WTC11 (cell line): ENCODE measurements at regions not wholly inside any gene's neighbourhood (a gene's known extent, or its start where the extent isn't known, plus 50 kb on each side); places are given as distances from the start of the nearest gene placed in this dataset.

ENCODE experiments used
- ATAC-seq: fragments of 200-7000 bp; cut with Tn5 transposase; 2 replicates; pipeline ENCODE4 v1.10.0; 2021; ENCODE audit warnings: mild to moderate bottlenecking, moderate library complexity
- CTCF ChIA-PET: fragments of 300-600 bp; sonication (Branson Sonifier 250); formaldehyde crosslinking; loops from one replicate; lab custom pipeline; 2021; ENCODE audit warnings: antibody characterized with exemption; lab: Charles Lee
- POLR2A ChIA-PET: fragments of 350-600 bp; sonication (Branson Sonifier 250); formaldehyde crosslinking; loops from one replicate; lab custom pipeline; 2021; ENCODE audit warnings: antibody characterized with exemption; lab: Charles Lee
- DNase-seq: peaks from one replicate; pipeline ENCODE4 v3.0.0; 2021; ENCODE audit warnings: low spot score
- H3K27ac Mint-ChIP-seq: 2 replicates; pipeline ENCODE4 v1.8.0; 2021; ENCODE audit warnings: mixed read lengths
- H3K27me3 Mint-ChIP-seq: 2 replicates; pipeline ENCODE4 v1.8.0; 2021; ENCODE audit warnings: low read depth, mild to moderate bottlenecking, moderate library complexity, mixed read lengths
- H3K36me3 Mint-ChIP-seq: 2 replicates; pipeline ENCODE4 v1.8.0; 2021; ENCODE audit warnings: mixed read lengths
- H3K4me1 Mint-ChIP-seq: 2 replicates; pipeline ENCODE4 v1.8.0; 2022; ENCODE audit warnings: mixed read lengths
- H3K4me3 Mint-ChIP-seq: 2 replicates; pipeline ENCODE4 v1.8.0; 2021; ENCODE audit warnings: mild to moderate bottlenecking, moderate library complexity, mixed read lengths
- H3K9me3 Mint-ChIP-seq: 2 replicates; pipeline ENCODE4 v1.8.0; 2021; ENCODE audit warnings: mixed read lengths
- AFF4 ChIP-seq: sonication (generic); formaldehyde crosslinking; IDR thresholded peaks from 2 replicates; pipeline ENCODE4 v1.8.1; 2023; ENCODE audit warnings: mild to moderate bottlenecking, missing genetic modification reagents, borderline replicate concordance
- CBFB ChIP-seq: sonication (generic); formaldehyde crosslinking; IDR thresholded peaks from 2 replicates; pipeline ENCODE4 v1.8.1; 2022; ENCODE audit warnings: mild to moderate bottlenecking, low read depth, missing genetic modification reagents
- ELF4 ChIP-seq: sonication (generic); formaldehyde crosslinking; IDR thresholded peaks from 2 replicates; pipeline ENCODE4 v1.8.1; 2022; ENCODE audit warnings: low read depth, mild to moderate bottlenecking, moderate library complexity, missing genetic modification reagents
- EMX1 ChIP-seq: fragments of 250-450 bp; sonication (Bioruptor Pico); IDR thresholded peaks from 2 replicates; pipeline ENCODE4 v1.8.0; 2021; ENCODE audit warnings: mild to moderate bottlenecking
- ETV6 ChIP-seq: sonication (generic); formaldehyde crosslinking; IDR thresholded peaks from 2 replicates; pipeline ENCODE4 v1.8.1; 2022; ENCODE audit warnings: mild to moderate bottlenecking, missing genetic modification reagents
- FOXK1 ChIP-seq: sonication (generic); formaldehyde crosslinking; IDR thresholded peaks from 2 replicates; pipeline ENCODE4 v1.8.0; 2022; ENCODE audit warnings: mild to moderate bottlenecking, moderate library complexity, missing genetic modification reagents
- GABPB1 ChIP-seq: sonication (generic); formaldehyde crosslinking; IDR thresholded peaks from 2 replicates; pipeline ENCODE4 v1.8.1; 2023; ENCODE audit warnings: mild to moderate bottlenecking, missing genetic modification reagents
- JAZF1 ChIP-seq: fragments of 250-450 bp; sonication (Bioruptor Pico); IDR thresholded peaks from 2 replicates; pipeline ENCODE4 v1.9.0; 2021; ENCODE audit warnings: moderate library complexity, mild to moderate bottlenecking, inconsistent platforms
- MXD4 ChIP-seq: fragments of 250-450 bp; sonication (Bioruptor Pico); IDR thresholded peaks from 2 replicates; pipeline ENCODE4 v1.8.0; 2021; ENCODE audit warnings: mild to moderate bottlenecking, moderate library complexity, borderline replicate concordance
- SMAD3 ChIP-seq: sonication (generic); formaldehyde crosslinking; IDR thresholded peaks from 2 replicates; pipeline ENCODE4 v1.8.0; 2022; ENCODE audit warnings: missing genetic modification reagents, mild to moderate bottlenecking, borderline replicate concordance
- TEAD4 ChIP-seq: sonication (generic); formaldehyde crosslinking; IDR thresholded peaks from 2 replicates; pipeline ENCODE4 v1.8.0; 2022; ENCODE audit warnings: mild to moderate bottlenecking, missing genetic modification reagents
- ZNF263 ChIP-seq: sonication (generic); formaldehyde crosslinking; IDR thresholded peaks from 2 replicates; pipeline ENCODE4 v1.8.1; 2022; ENCODE audit warnings: low read depth, mild to moderate bottlenecking, moderate library complexity, missing genetic modification reagents
- ZNF416 ChIP-seq: fragments of 250-450 bp; sonication (Bioruptor Pico); IDR thresholded peaks from 2 replicates; pipeline ENCODE4 v1.9.0; 2021; ENCODE audit warnings: mild to moderate bottlenecking, inconsistent platforms
- ZNF423 ChIP-seq: fragments of 250-450 bp; sonication (Bioruptor Pico); IDR thresholded peaks from 2 replicates; pipeline ENCODE4 v2.1.2; 2022; ENCODE audit warnings: mild to moderate bottlenecking, moderate library complexity
- TF ChIP-seq, protein P1 (sequence below): sonication (generic); formaldehyde crosslinking; IDR thresholded peaks from 2 replicates; pipeline ENCODE4 v1.8.0; 2022; ENCODE audit warnings: mild to moderate bottlenecking, missing genetic modification reagents
- TF ChIP-seq, protein P2 (sequence below): sonication (generic); formaldehyde crosslinking; conservative IDR thresholded peaks from 2 replicates; pipeline ENCODE4 v1.8.1; 2023; ENCODE audit warnings: mild to moderate bottlenecking, low read depth, missing genetic modification reagents, moderate library complexity

DNA sequence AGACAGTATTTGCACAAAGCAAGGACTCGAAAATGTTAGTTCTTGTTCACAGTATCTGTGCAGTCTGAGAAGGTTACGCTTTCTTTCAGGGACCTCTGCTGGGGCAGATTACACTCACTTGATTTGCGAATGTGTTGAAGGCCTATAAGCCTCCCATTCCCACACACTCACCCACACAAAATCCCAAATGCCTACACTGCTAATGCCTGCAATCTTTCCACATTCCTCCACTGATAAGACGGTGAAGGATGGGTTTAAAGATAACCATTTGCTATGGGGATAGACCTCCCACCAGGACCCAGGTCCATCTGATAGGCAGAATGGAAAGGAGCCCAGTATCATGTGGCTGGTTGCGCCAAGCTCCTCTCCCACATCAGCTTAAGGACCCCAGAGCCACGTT, 394.9 kb upstream of the SALL1 start:
- ATAC-seq: no peak
- H3K9me3 Mint-ChIP-seq: peaks cover 3% of the 10 kb centered on the region; the same call in 1 of the 2 replicates
- no peak for DNase-seq
- no peak overlapping the region for H3K4me3 Mint-ChIP-seq
- CTCF ChIA-PET: no interaction called here
- H3K27me3 Mint-ChIP-seq: no peaks in the 10 kb centered on the region
- POLR2A ChIA-PET: interaction anchor here (0.6 kb wide), 1 partner anchor 1434 kb away, joined by 3 read pairs; no protein-coding TSS in a partner anchor
- H3K4me1 Mint-ChIP-seq: peaks cover 57% of the 10 kb centered on the region
- H3K27ac Mint-ChIP-seq: peak overlapping the region; percentile 33; the same call in 1 of the 2 replicates
- H3K36me3 Mint-ChIP-seq: no peaks in the 10 kb centered on the region
- TF ChIP-seq EMX1 (no peak), FOXK1 (no peak), TEAD4 (no peak), GABPB1 (CRISPR knock-in tag) (no peak), ZNF416 (CRISPR knock-in tag) (no peak), CBFB (no peak), JAZF1 (no peak), SMAD3 (CRISPR knock-in tag) (no peak), MXD4 (CRISPR knock-in tag) (no peak), ETV6 (CRISPR knock-in tag) (no peak), ZNF263 (CRISPR knock-in tag) (no peak), ZNF423 (CRISPR knock-in tag) (no peak), ELF4 (no peak), AFF4 (no peak)
- TF ChIP-seq, protein P1, sequence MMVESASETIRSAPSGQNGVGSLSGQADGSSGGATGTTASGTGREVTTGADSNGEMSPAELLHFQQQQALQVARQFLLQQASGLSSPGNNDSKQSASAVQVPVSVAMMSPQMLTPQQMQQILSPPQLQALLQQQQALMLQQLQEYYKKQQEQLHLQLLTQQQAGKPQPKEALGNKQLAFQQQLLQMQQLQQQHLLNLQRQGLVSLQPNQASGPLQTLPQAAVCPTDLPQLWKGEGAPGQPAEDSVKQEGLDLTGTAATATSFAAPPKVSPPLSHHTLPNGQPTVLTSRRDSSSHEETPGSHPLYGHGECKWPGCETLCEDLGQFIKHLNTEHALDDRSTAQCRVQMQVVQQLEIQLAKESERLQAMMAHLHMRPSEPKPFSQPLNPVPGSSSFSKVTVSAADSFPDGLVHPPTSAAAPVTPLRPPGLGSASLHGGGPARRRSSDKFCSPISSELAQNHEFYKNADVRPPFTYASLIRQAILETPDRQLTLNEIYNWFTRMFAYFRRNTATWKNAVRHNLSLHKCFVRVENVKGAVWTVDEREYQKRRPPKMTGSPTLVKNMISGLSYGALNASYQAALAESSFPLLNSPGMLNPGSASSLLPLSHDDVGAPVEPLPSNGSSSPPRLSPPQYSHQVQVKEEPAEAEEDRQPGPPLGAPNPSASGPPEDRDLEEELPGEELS (CRISPR knock-in tag): no peak
- TF ChIP-seq, protein P2, sequence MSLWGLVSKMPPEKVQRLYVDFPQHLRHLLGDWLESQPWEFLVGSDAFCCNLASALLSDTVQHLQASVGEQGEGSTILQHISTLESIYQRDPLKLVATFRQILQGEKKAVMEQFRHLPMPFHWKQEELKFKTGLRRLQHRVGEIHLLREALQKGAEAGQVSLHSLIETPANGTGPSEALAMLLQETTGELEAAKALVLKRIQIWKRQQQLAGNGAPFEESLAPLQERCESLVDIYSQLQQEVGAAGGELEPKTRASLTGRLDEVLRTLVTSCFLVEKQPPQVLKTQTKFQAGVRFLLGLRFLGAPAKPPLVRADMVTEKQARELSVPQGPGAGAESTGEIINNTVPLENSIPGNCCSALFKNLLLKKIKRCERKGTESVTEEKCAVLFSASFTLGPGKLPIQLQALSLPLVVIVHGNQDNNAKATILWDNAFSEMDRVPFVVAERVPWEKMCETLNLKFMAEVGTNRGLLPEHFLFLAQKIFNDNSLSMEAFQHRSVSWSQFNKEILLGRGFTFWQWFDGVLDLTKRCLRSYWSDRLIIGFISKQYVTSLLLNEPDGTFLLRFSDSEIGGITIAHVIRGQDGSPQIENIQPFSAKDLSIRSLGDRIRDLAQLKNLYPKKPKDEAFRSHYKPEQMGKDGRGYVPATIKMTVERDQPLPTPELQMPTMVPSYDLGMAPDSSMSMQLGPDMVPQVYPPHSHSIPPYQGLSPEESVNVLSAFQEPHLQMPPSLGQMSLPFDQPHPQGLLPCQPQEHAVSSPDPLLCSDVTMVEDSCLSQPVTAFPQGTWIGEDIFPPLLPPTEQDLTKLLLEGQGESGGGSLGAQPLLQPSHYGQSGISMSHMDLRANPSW: no peak

GRCh38 chr16:51544851-51545467, 393.9 kb upstream of the SALL1 start:
- Mint-ChIP-seq H3K4me1 (peaks cover 63% of the 10 kb centered on the region), H3K4me3 (peak overlapping the region; percentile 43), H3K27ac (peak overlapping the region; percentile 96), H3K27me3 (no peaks in the 10 kb centered on the region), H3K36me3 (no peaks in the 10 kb centered on the region), H3K9me3 (peaks cover 3% of the 10 kb centered on the region; the same call in 1 of the 2 replicates)
- ChIA-PET POLR2A (interaction anchor here (0.6 kb wide), 1 partner anchor 58 kb away, joined by 3 read pairs; no protein-coding TSS in a partner anchor), CTCF (interaction anchor here (1.0 kb wide), 1 partner anchor 11 kb away, joined by 3 read pairs; no protein-coding TSS in a partner anchor)
- no peak for TF ChIP-seq ZNF416 (CRISPR knock-in tag)
- peak; percentile 62 for ATAC-seq
- DNase-seq: no peak
